ENCODE measurements at regions not wholly inside any gene's neighbourhood (a gene's known extent, or its start where the extent isn't known, plus 50 kb on each side); places are given as distances from the start of the nearest gene placed in this dataset.

- in situ Hi-C loops (cut with HindIII; ENCODE audit: low pct_unique_long_range_greater_than_20kb, low sequenced_read_pairs), result no loop called here
- no peak for TF ChIP-seq JUND (IDR thresholded peaks at IDR 0.05; ENCODE audit: low read depth)
- no peak for DNase-seq (ENCODE audit: low read depth in 1 of 2, low spot score in 1 of 2)
Measured at GRCh38 chr4:8709050-8709728, 116.6 kb downstream of the CPZ start.

- DNase-seq (ENCODE audit: low read depth in 1 of 2, low spot score in 1 of 2), result no peak
- in situ Hi-C loops (cut with HindIII; ENCODE audit: low pct_unique_long_range_greater_than_20kb, low sequenced_read_pairs), result no loop called here
- no peak for TF ChIP-seq JUND (IDR thresholded peaks at IDR 0.05; ENCODE audit: low read depth)
Measured at GRCh38 chr4:8708401-8709021, 115.9 kb downstream of the CPZ start.

GRCh38 chr4:8707045-8707781 lies 114.6 kb downstream of the CPZ start:
- no peak for DNase-seq (ENCODE audit: low read depth in 1 of 2, low spot score in 1 of 2)
- no peak for TF ChIP-seq JUND (IDR thresholded peaks at IDR 0.05; ENCODE audit: low read depth)
- in situ Hi-C loops (cut with HindIII; ENCODE audit: low pct_unique_long_range_greater_than_20kb, low sequenced_read_pairs), result no loop called here

- DNase-seq (ENCODE audit: low read depth in 1 of 2, low spot score in 1 of 2), result no peak
- no peak for TF ChIP-seq JUND (IDR thresholded peaks at IDR 0.05; ENCODE audit: low read depth)
- in situ Hi-C loops (cut with HindIII; ENCODE audit: low pct_unique_long_range_greater_than_20kb, low sequenced_read_pairs), result no loop called here
Measured at GRCh38 chr4:8706216-8707044, 113.9 kb downstream of the CPZ start.

GRCh38 chr4:8705161-8706145 lies 112.9 kb downstream of the CPZ start:
- in situ Hi-C loops (cut with HindIII; ENCODE audit: low pct_unique_long_range_greater_than_20kb, low sequenced_read_pairs), result no loop called here

GRCh38 chr4:8704632-8705031 lies 112.1 kb downstream of the CPZ start:
- DNase-seq (ENCODE audit: low read depth in 1 of 2, low spot score in 1 of 2), result no peak
- TF ChIP-seq JUND (IDR thresholded peaks at IDR 0.05; ENCODE audit: low read depth), result no peak
- in situ Hi-C loops (cut with HindIII; ENCODE audit: low pct_unique_long_range_greater_than_20kb, low sequenced_read_pairs), result no loop called here

More at GRCh38 chr4:8705161-8706145, 112.9 kb downstream of the CPZ start:
- TF ChIP-seq JUND (IDR thresholded peaks at IDR 0.05; ENCODE audit: low read depth), result no peak
- DNase-seq (ENCODE audit: low read depth in 1 of 2, low spot score in 1 of 2), result no peak

- no peak for TF ChIP-seq JUND (IDR thresholded peaks at IDR 0.05; ENCODE audit: low read depth)
- DNase-seq (ENCODE audit: low read depth in 1 of 2, low spot score in 1 of 2), result no peak
- in situ Hi-C loops (cut with HindIII; ENCODE audit: low pct_unique_long_range_greater_than_20kb, low sequenced_read_pairs), result no loop called here
Measured at GRCh38 chr4:8703857-8704495, 111.4 kb downstream of the CPZ start.

- in situ Hi-C loops (cut with HindIII; ENCODE audit: low pct_unique_long_range_greater_than_20kb, low sequenced_read_pairs), result no loop called here
- DNase-seq (ENCODE audit: low read depth in 1 of 2, low spot score in 1 of 2), result no peak
- TF ChIP-seq JUND (IDR thresholded peaks at IDR 0.05; ENCODE audit: low read depth), result no peak
Measured at GRCh38 chr4:8703401-8703696, 110.8 kb downstream of the CPZ start.

- no peak for DNase-seq (ENCODE audit: low read depth in 1 of 2, low spot score in 1 of 2)
- TF ChIP-seq JUND (IDR thresholded peaks at IDR 0.05; ENCODE audit: low read depth), result no peak
- in situ Hi-C loops (cut with HindIII; ENCODE audit: low pct_unique_long_range_greater_than_20kb, low sequenced_read_pairs), result no loop called here
Measured at GRCh38 chr4:8702516-8703400, 110.2 kb downstream of the CPZ start.

GRCh38 chr4:8702020-8702495 lies 109.5 kb downstream of the CPZ start:
- no peak for TF ChIP-seq JUND (IDR thresholded peaks at IDR 0.05; ENCODE audit: low read depth)
- no peak for DNase-seq (ENCODE audit: low read depth in 1 of 2, low spot score in 1 of 2)
- in situ Hi-C loops (cut with HindIII; ENCODE audit: low pct_unique_long_range_greater_than_20kb, low sequenced_read_pairs), result no loop called here

Measured in T47D (cell line).